ENCODE measurements at regions not wholly inside any gene's neighbourhood (a gene's known extent, or its start where the extent isn't known, plus 50 kb on each side); places are given as distances from the start of the nearest gene placed in this dataset.
"Not testable (repeated sequence)": the region's sequence is repeated elsewhere in the genome, so short reads cannot be mapped to it uniquely, and the experiment has no call there.

DNA sequence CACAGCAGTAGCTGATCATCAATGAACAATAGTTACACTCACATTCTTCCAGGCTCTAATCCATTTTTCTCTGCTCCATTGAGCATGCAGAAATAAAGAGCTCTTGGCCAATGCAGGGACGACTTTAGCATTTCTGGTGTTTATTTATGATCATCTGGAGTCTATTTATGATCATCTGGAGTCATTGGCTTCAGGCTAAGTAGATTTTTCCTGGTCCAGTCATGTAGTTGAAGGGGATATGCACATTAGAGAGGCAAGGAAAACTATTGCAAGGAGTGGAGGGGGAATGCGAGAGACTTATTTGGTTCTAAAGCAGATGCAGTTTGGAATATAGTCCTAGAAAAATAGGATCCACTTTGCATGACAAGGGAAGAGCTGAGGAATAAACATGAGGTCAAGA is 113.0 kb upstream of the PRSS12 start:
- H3K9me3 ChIP-seq (ENCODE audit: insufficient read depth in 2 of 2, low read depth in 1 of 2, low read length in 1 of 2); DNase-seq (ENCODE audit: low read depth in 1 of 2, low spot score in 2 of 2); H3K23me2 ChIP-seq (ENCODE audit: low read depth, low read length); H3K27ac ChIP-seq (ENCODE audit: low read depth, low read length); H3K79me2 ChIP-seq (ENCODE audit: control insufficient read depth in 1 of 2, insufficient read depth in 2 of 2, low read length in 2 of 2); H3K4me1 ChIP-seq (replicated peaks in 1 of 4; ENCODE audit: control insufficient read depth in 3 of 4, insufficient read depth in 4 of 4, low read length in 3 of 4); H2AK5ac ChIP-seq (ENCODE audit: low read depth, low read length); H3K27me3 ChIP-seq (replicated peaks in 1 of 4; ENCODE audit: control insufficient read depth in 3 of 4, extremely low read depth in 1 of 4, insufficient read depth in 3 of 4, low read length in 3 of 4); H4K5ac ChIP-seq (ENCODE audit: insufficient read length, low read depth, low read length); H3K56ac ChIP-seq (replicated peaks; ENCODE audit: insufficient read length, low read depth, low read length); H3K14ac ChIP-seq (ENCODE audit: insufficient read length); H4K8ac ChIP-seq (ENCODE audit: extremely low read depth, insufficient read depth, low read length); FAIRE-seq; H2BK12ac ChIP-seq (ENCODE audit: low read depth, low read length); H3K18ac ChIP-seq (ENCODE audit: extremely low read depth, low read length); H4K20me1 ChIP-seq (replicated peaks in 1 of 2; ENCODE audit: control insufficient read depth in 1 of 2, insufficient read depth in 2 of 2, low read length in 2 of 2); H3K36me3 ChIP-seq (ENCODE audit: control insufficient read depth in 2 of 4, insufficient read depth in 4 of 4, low read length in 3 of 4); H3K4ac ChIP-seq (replicated peaks; ENCODE audit: insufficient read length, low read depth, low read length); H2BK120ac ChIP-seq (replicated peaks; ENCODE audit: low read depth, low read length); H2AFZ ChIP-seq (ENCODE audit: low read length); H2BK15ac ChIP-seq (ENCODE audit: low read length); POLR2A ChIA-PET (ENCODE audit: partially characterized antibody); H3K23ac ChIP-seq (ENCODE audit: insufficient read length); H3K79me1 ChIP-seq (ENCODE audit: low read depth, low read length); H3K4me3 ChIP-seq (ENCODE audit: extremely low read depth in 1 of 4, insufficient read depth in 2 of 4, low read depth in 3 of 4, low read length in 4 of 4); H4K91ac ChIP-seq (replicated peaks; ENCODE audit: insufficient read length, low read length); H3K9ac ChIP-seq (replicated peaks in 1 of 4; ENCODE audit: extremely low read depth in 1 of 4, low read depth in 3 of 4, low read length in 3 of 4); H2BK20ac ChIP-seq (ENCODE audit: low read length); H2BK5ac ChIP-seq (ENCODE audit: low read depth, low read length); H3K4me2 ChIP-seq (ENCODE audit: insufficient read depth in 1 of 2, low read depth in 2 of 2, low read length in 2 of 2); CTCF ChIA-PET (ENCODE audit: partially characterized antibody): not testable (repeated sequence)
- WGBS, 2 experiments (ENCODE audit: extremely low coverage in 1 of 2, insufficient coverage in 1 of 2, insufficient read length in 1 of 2, insufficient replicate concordance in 2 of 2, low coverage in 1 of 2, low lambda C conversion rate in 2 of 2, missing lambda C conversion rate in 1 of 2) = 87% methylated on average over 2 of the region's 2 CpGs; no CpG with 5 or more reads in 1 of the 2 experiments

DNA sequence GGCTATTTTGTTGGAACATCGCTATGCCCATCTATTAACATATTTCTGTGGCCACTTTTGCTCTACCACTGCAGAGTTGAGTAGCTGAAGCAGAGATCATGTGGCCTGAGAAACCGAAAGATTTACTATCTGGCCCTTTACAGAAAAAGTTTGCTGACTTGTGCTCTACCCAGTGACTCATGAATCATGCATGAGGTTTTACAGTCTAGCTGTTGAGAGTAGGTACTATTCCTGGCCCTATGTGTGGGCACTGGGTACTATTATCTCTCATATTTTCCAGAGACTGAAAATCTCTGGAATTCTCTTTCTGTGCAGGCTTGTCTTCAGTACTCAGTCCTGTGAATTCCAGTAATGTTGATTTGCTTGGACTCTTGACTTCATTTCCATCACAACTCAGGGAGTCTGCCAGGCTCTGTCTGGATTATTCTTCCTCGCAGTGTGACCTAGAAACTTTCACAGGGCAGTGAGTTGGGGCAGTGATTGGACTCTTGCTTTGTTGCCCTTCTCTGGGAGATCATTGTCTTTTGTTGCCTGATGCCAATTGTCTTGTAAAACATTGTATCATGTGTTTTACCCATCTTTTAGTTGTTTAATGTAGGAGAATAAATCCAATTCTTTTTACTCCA is 121.3 kb upstream of the PRSS12 start:
- H2BK120ac ChIP-seq (replicated peaks; ENCODE audit: low read depth, low read length); POLR2A ChIA-PET (ENCODE audit: partially characterized antibody); H3K14ac ChIP-seq (ENCODE audit: insufficient read length); H3K4me2 ChIP-seq (ENCODE audit: insufficient read depth in 1 of 2, low read depth in 2 of 2, low read length in 2 of 2); H4K5ac ChIP-seq (ENCODE audit: insufficient read length, low read depth, low read length); H4K20me1 ChIP-seq (replicated peaks in 1 of 2; ENCODE audit: control insufficient read depth in 1 of 2, insufficient read depth in 2 of 2, low read length in 2 of 2); H3K9me3 ChIP-seq (ENCODE audit: insufficient read depth in 2 of 2, low read depth in 1 of 2, low read length in 1 of 2); H3K18ac ChIP-seq (ENCODE audit: extremely low read depth, low read length); H3K4ac ChIP-seq (replicated peaks; ENCODE audit: insufficient read length, low read depth, low read length); H4K8ac ChIP-seq (ENCODE audit: extremely low read depth, insufficient read depth, low read length); H3K36me3 ChIP-seq (ENCODE audit: control insufficient read depth in 2 of 4, insufficient read depth in 4 of 4, low read length in 3 of 4); H2AFZ ChIP-seq (ENCODE audit: low read length); H2BK5ac ChIP-seq (ENCODE audit: low read depth, low read length); H3K56ac ChIP-seq (replicated peaks; ENCODE audit: insufficient read length, low read depth, low read length); H2BK12ac ChIP-seq (ENCODE audit: low read depth, low read length); H3K27me3 ChIP-seq (replicated peaks in 1 of 4; ENCODE audit: control insufficient read depth in 3 of 4, extremely low read depth in 1 of 4, insufficient read depth in 3 of 4, low read length in 3 of 4); DNase-seq (ENCODE audit: low read depth in 1 of 2, low spot score in 2 of 2); CTCF ChIA-PET (ENCODE audit: partially characterized antibody); H3K23ac ChIP-seq (ENCODE audit: insufficient read length); H3K79me1 ChIP-seq (ENCODE audit: low read depth, low read length); H3K4me1 ChIP-seq (replicated peaks in 1 of 4; ENCODE audit: control insufficient read depth in 3 of 4, insufficient read depth in 4 of 4, low read length in 3 of 4); H2BK20ac ChIP-seq (ENCODE audit: low read length); H3K79me2 ChIP-seq (ENCODE audit: control insufficient read depth in 1 of 2, insufficient read depth in 2 of 2, low read length in 2 of 2); H4K91ac ChIP-seq (replicated peaks; ENCODE audit: insufficient read length, low read length); H3K23me2 ChIP-seq (ENCODE audit: low read depth, low read length); H3K9ac ChIP-seq (replicated peaks in 1 of 4; ENCODE audit: extremely low read depth in 1 of 4, low read depth in 3 of 4, low read length in 3 of 4); H3K4me3 ChIP-seq (ENCODE audit: extremely low read depth in 1 of 4, insufficient read depth in 2 of 4, low read depth in 3 of 4, low read length in 4 of 4); H2AK5ac ChIP-seq (ENCODE audit: low read depth, low read length); H2BK15ac ChIP-seq (ENCODE audit: low read length); H3K27ac ChIP-seq (ENCODE audit: low read depth, low read length): not testable (repeated sequence)
- peak; percentile 99 for FAIRE-seq
- 84% methylated on average over 3 of the region's 3 CpGs; no CpG with 5 or more reads in 1 of the 2 experiments for WGBS, 2 experiments (ENCODE audit: extremely low coverage in 1 of 2, insufficient coverage in 1 of 2, insufficient read length in 1 of 2, insufficient replicate concordance in 2 of 2, low coverage in 1 of 2, low lambda C conversion rate in 2 of 2, missing lambda C conversion rate in 1 of 2)
